NCI-H187 treated with DMSO at 0.1 percent for 48 hours (cell line): ENCODE measurements at regions not wholly inside any gene's neighbourhood (a gene's known extent, or its start where the extent isn't known, plus 50 kb on each side); places are given as distances from the start of the nearest gene placed in this dataset.

Experiments
- DNase-seq: peaks from one replicate; lab custom pipeline; 2025; lab: John Stamatoyannopoulos, UW

GRCh38 chr5:3278643-3279042, 317.0 kb upstream of the IRX1 start:
- DNase-seq, result no peak

- DNase-seq, result no peak
These were observed 317.9 kb upstream of the IRX1 start for GRCh38 chr5:3277590-3278196.

DNA sequence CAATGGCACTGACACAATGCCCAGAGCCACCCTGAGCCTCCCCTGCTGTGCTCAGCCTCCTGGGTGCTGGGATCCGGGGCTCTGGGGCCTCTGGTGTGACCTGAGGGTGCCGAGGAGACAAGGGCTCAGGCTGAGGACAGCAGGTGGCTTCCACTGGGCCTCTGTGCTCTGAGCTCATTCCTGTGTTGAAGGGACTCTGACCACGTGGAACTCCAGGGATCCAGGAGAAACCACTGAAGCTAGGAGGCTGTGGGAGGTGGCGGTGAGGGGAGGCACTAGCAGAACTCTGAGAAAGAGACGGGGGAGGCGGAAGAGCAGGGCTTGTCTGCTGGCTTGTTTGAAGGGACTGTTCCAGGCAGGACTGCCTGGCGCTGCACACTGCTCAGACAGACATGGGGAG, 318.7 kb upstream of the IRX1 start:
- no peak for DNase-seq

- no peak for DNase-seq
These were observed 326.1 kb upstream of the IRX1 start for GRCh38 chr5:3269395-3270169.

GRCh38 chr5:3268760-3269330, 326.8 kb upstream of the IRX1 start:
- DNase-seq, result no peak

GRCh38 chr5:3266861-3267260, 328.8 kb upstream of the IRX1 start:
- no peak for DNase-seq

DNA sequence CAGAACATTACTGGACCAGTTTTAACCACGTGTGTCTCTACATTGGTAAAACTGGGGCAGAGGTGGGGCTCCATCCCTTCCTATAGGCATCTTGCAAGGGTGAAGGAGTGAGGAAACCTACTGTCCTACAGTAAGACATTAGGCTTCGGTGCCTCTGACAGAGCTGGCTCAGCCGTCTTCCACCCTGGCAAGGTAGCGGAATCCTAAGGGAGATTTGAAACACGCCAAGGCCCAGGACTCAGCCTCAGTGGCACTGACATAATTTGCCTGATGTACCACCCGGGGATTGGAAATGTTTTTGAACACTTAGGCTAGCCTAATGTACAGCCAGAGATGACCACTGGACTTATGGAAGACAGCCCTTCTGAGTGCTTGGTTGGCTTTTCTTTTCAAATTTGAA, 329.7 kb upstream of the IRX1 start:
- DNase-seq, result no peak

DNA sequence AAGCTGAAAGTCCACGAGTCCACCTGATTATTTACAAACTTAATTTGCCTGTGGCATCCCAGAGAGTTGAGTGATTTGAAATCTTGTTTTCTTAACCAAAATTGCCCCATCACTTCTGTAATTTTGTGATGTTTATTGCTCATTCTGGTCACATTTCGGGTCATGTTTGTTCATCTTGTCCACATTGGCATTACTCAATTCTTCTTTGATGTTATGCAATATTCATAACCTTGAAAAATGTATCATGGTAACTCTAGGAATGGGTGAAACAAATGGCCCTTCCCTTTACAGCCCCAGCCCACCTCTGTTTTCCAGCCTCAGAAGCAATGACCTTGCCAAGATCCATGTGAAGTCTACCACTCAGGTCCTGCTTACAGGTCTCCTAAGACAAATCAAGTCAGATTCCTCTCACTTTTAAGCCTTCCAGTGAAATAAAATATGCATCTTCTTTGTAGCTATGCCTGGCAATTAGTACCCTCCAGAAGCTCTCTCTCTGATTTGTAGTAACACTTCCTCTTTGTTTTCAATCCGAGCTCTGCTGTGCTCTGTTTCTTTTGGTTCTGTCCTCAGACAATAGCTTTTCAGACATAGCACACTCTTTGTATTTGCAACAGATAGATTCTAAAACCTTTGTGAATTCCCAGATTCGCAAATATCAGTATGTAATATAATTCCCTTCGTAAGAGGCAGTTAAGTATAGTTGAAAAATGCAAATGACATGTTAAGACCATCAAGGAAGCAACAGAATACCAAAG, 330.3 kb upstream of the IRX1 start:
- no peak for DNase-seq

DNA sequence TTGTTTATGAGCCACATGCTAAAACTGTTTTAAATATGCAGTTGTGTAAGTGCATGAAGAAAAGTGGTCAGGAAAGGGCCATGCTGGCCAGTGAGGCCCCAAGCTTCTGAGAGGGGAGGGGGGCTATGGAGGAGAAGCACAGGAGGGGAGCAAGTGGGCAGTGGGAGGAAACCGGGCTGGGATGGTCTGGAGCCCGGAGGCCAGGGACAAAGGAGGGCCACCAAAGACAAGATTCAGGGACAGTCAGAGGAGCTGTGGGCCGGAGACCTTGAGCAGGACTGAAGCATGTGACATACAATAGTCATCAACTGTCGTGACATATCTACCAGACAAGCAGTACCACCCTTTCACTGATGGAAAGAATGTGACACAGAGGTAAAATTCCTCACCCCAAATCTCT, 333.2 kb upstream of the IRX1 start:
- no peak for DNase-seq

DNA sequence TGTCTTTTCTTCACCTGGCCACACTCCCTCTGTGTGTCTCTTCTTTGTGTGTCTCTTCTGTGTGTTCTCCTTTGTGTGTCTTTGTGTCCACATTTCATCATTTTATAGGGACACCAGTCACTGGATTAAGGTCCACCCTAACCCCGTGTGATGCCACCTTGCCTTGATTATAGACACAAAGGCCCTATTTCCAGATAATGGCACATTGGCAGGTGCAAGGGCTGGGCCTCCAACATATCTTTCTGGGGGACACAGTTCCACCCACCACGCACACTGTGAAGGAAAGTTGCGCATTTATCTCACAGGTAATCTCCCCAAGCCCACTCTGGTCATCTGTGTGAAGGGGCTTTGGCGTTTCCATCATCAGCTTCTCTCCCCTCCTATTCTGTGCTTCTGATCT, 334.6 kb upstream of the IRX1 start:
- DNase-seq, result no peak

- DNase-seq, result no peak
These were observed 337.6 kb upstream of the IRX1 start for GRCh38 chr5:3258050-3258449.

DNA sequence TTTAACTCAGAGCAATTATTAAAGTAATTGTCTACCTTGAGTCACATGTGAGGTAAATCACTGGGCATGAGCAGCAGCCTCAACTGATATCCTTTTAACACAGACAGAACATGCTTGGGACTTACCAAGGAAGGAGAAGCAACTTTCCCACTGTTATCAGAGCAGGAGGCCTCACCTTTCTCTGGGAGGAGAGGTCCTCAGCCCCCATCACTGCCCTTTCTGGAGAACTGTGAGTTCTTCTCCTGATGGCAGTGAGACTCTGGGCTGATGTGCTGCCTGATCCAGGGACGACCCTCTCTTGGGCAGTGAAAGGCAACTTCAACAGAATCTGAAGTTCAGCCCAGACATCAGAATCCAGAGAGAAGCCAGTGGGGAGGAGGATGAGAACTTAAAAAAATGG, 343.4 kb upstream of the IRX1 start:
- DNase-seq, result no peak

GRCh38 chr5:3251784-3252183, 343.8 kb upstream of the IRX1 start:
- no peak for DNase-seq

DNA sequence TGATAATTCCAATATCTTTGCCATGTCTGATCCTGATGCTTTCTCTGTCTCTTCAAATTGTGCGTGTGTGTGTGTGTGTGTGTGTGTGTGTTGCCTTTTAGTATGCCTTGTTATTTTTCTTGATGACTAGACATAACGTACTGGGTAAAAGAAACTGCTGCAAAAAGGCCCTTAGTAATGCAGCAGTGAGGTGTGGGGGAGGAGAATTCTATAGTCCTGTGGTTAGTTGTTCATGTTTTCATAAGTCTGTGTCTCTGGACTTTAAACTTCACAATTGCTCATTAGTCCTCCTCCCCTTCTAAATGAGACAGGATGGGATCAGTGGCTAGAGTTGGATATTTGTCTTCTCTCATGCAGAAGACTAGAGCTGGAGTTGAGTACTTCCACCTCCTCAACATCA, 346.2 kb upstream of the IRX1 start:
- no peak for DNase-seq

GRCh38 chr5:3237276-3237868, 358.3 kb upstream of the IRX1 start:
- no peak for DNase-seq

DNA sequence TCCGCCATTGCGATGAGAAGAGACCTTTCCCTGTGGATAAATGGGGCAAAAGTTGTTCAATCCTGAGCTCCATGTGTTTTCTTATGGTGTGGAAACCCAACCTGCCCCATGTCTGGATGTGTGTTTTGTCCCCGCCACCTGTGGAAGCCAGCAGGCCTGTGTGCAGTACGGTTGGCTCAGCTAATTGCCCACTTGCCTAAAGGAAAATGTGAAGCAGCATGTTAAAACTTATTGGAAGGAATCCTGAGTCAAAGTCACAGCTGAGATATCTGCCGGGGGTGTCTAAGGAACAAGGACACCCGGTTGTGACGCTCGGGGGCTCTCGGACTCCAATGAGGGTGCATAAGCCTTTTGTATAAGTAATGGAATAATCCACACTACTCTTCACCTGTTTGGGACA, 361.1 kb upstream of the IRX1 start:
- DNase-seq, result no peak

- no peak for DNase-seq
These were observed 364.7 kb upstream of the IRX1 start for GRCh38 chr5:3230941-3231340.

DNA sequence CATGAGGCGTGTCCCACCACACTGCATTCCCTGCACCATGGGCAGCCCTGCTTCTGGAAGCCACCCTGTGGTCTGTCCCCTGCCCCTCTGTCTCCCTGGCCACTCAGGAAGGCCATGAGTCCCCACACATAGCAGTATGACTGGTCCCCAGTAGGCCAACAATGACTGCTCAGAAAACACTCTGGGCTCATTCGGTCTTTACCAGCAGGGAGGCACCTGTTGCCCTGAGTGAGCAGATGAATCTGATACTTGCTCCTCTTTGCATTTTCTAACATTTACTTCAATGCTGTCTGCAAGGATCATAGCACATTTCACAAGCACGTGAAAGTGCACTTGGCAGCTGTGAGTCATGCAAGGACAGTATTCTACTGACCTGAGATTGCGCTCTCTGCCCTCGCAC, 365.4 kb upstream of the IRX1 start:
- no peak for DNase-seq

DNA sequence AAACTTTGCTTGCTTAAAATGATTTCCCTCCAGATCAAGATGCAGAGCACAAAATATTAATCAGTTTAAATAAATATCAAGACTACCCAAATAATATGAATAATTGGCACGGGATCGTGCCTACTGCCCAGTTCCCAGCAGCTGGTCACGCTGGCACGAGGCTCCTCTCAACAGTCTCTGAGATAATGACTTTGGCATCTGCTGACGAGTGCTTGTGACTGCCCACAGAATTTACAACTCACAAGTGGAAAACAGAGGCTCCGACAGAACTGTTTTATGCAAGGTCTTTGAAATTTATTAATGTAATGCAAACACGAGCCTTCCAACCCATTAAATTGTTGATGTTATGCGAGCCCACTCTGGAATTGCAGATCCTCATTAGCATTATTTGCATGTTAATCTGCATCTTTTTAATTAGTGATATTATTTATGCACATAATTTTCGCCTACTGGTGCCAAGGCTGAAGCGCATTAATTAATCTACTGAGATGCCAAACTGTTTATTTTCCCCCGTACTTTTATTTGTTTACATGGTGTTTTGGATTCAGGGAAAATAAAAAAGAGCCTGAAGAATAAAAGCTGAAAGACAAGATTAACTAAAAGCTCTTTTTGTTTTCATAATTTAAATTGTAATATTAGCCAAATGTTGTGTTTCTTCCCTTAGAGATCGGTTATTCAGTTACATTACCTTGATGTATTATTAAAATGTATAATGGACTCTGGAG, 369.3 kb upstream of the IRX1 start:
- no peak for DNase-seq

GRCh38 chr5:3225201-3225960, 370.3 kb upstream of the IRX1 start:
- no peak for DNase-seq

DNA sequence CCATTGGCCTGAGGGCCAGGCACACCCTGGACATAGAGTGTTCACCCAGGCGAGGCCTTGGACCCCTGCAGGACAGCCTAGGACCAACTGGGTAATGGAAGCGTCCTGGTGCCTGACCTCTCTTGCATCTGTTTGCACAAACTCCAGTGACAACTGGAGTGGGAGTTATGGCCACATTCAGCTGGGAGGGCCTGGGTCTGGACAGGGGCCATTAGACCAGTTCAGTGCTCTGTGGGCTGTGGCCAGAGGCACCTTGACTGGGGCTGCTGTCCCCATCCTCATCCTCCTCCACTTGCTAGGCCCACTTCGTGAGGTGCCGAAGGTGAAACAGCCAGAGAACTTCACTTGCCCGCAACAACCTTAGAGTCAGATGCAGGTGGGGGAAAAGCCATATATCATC, 372.7 kb upstream of the IRX1 start:
- no peak for DNase-seq
